HG02571 (cell line): ENCODE measurements at regions not wholly inside any gene's neighbourhood (a gene's known extent, or its start where the extent isn't known, plus 50 kb on each side); places are given as distances from the start of the nearest gene placed in this dataset.

ENCODE experiments used
- ATAC-seq: cut with Tn5 transposase; IDR thresholded peaks from one replicate; pipeline ENCODE4 v1.9.1; 2021; ENCODE audit warnings: mild to moderate bottlenecking, moderate library complexity; ENCODE audit not compliant: unreplicated experiment

GRCh38 chr1:65741993-65742392 is 50.7 kb upstream of the PDE4B start:
- ATAC-seq: no peak
